ENCODE measurements at regions not wholly inside any gene's neighbourhood (a gene's known extent, or its start where the extent isn't known, plus 50 kb on each side); places are given as distances from the start of the nearest gene placed in this dataset.

GRCh38 chr10:107443326-107443725 is 278.8 kb upstream of the SORCS1 start:
- no peak for DNase-seq (ENCODE audit: low spot score)

GRCh38 chr10:107442035-107442505 is 277.6 kb upstream of the SORCS1 start:
- peak; percentile 63 for DNase-seq (ENCODE audit: low spot score)

GRCh38 chr10:107440741-107441140 is 276.2 kb upstream of the SORCS1 start:
- DNase-seq (ENCODE audit: low spot score), result no peak

GRCh38 chr10:107437921-107438320 is 273.4 kb upstream of the SORCS1 start:
- DNase-seq (ENCODE audit: low spot score), result no peak

- DNase-seq (ENCODE audit: low spot score), result no peak
These were observed 272.1 kb upstream of the SORCS1 start for GRCh38 chr10:107436568-107436967.

- no peak for DNase-seq (ENCODE audit: low spot score)
These were observed 270.3 kb upstream of the SORCS1 start for GRCh38 chr10:107434854-107435253.

GRCh38 chr10:107434201-107434600 is 269.7 kb upstream of the SORCS1 start:
- no peak for DNase-seq (ENCODE audit: low spot score)

- no peak for DNase-seq (ENCODE audit: low spot score)
These were observed 269.1 kb upstream of the SORCS1 start for GRCh38 chr10:107433605-107434004.

GRCh38 chr10:107430446-107430845 is 265.9 kb upstream of the SORCS1 start:
- DNase-seq (ENCODE audit: low spot score), result no peak

- no peak for DNase-seq (ENCODE audit: low spot score)
These were observed 262.5 kb upstream of the SORCS1 start for GRCh38 chr10:107427016-107427415.

- DNase-seq (ENCODE audit: low spot score), result no peak
These were observed 261.5 kb upstream of the SORCS1 start for GRCh38 chr10:107425931-107426553.

GRCh38 chr10:107424628-107425027 is 260.1 kb upstream of the SORCS1 start:
- no peak for DNase-seq (ENCODE audit: low spot score)

GRCh38 chr10:107423903-107424302 is 259.4 kb upstream of the SORCS1 start:
- no peak for DNase-seq (ENCODE audit: low spot score)

GRCh38 chr10:107422681-107423080 is 258.2 kb upstream of the SORCS1 start:
- no peak for DNase-seq (ENCODE audit: low spot score)

GRCh38 chr10:107420196-107420595 is 255.7 kb upstream of the SORCS1 start:
- no peak for DNase-seq (ENCODE audit: low spot score)

- no peak for DNase-seq (ENCODE audit: low spot score)
These were observed 253.7 kb upstream of the SORCS1 start for GRCh38 chr10:107418085-107418806.

- no peak for DNase-seq (ENCODE audit: low spot score)
These were observed 252.9 kb upstream of the SORCS1 start for GRCh38 chr10:107417446-107417845.

GRCh38 chr10:107415446-107415845 is 250.9 kb upstream of the SORCS1 start:
- DNase-seq (ENCODE audit: low spot score), result no peak

- DNase-seq (ENCODE audit: low spot score), result no peak
These were observed 249.5 kb upstream of the SORCS1 start for GRCh38 chr10:107413971-107414370.

GRCh38 chr10:107409522-107409921 is 245.0 kb upstream of the SORCS1 start:
- peak; percentile 48 for DNase-seq (ENCODE audit: low spot score)

GRCh38 chr10:107398115-107398514 is 233.6 kb upstream of the SORCS1 start:
- DNase-seq (ENCODE audit: low spot score), result no peak

- no peak for DNase-seq (ENCODE audit: low spot score)
These were observed 227.4 kb upstream of the SORCS1 start for GRCh38 chr10:107391901-107392300.

- DNase-seq (ENCODE audit: low spot score), result no peak
These were observed 226.1 kb upstream of the SORCS1 start for GRCh38 chr10:107390563-107390962.

- DNase-seq (ENCODE audit: low spot score), result no peak
These were observed 218.9 kb upstream of the SORCS1 start for GRCh38 chr10:107383357-107383756.
